SH-SY5Y (cell line): ENCODE measurements at regions not wholly inside any gene's neighbourhood (a gene's known extent, or its start where the extent isn't known, plus 50 kb on each side); places are given as distances from the start of the nearest gene placed in this dataset.

ENCODE experiments used
- GATA2 ChIP-seq: IDR thresholded peaks from 2 replicates; pipeline ENCODE4 v1.6.1; 2011; ENCODE audit warnings: mild to moderate bottlenecking, low read depth, low read length
- GATA3 ChIP-seq: IDR thresholded peaks from 2 replicates; pipeline ENCODE4 v1.6.1; 2011; ENCODE audit warnings: low read depth, mild to moderate bottlenecking, low read length, moderate library complexity

DNA sequence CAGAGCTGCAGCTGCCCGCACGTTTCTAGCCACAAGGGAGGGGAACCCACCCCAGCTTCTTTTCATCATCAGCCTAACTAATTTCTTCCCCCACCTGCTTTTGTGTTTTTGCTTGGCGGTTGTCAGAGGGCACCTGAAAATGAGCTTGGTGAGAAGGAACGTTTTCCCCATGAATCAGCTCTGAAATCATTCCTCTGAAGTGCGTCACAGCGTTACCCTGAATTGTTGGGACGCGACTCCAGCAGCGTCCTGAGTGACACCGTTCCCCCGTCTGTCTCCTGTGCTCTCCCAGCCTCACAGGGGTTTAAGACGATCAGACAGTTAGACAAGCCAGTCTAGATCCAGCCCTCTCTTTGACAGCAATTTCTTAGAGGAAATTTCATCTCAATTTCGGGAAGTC lies 722.9 kb upstream of the EEF2KMT start:
- TF ChIP-seq GATA3 (no peak), GATA2 (no peak)
